ENCODE measurements at regions not wholly inside any gene's neighbourhood (a gene's known extent, or its start where the extent isn't known, plus 50 kb on each side); places are given as distances from the start of the nearest gene placed in this dataset.

DNA sequence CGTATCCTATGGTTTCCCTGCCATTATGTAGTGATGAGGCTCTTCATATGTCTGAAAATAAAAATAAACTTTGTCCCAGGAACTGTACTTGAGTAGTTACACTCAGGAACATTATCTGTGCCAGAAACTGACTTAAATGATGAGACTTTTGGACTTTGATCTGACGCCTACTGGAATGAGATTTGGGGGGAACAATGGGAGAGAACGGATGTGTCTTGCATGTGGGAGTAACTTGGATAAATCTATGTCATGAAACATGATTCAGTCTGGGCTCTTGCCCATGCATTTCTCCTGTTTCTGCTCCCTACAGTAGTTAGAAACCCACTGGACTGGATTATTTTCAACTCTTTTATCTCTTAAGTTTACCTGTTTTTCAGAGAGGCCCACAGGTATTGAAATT lies 2351.4 kb downstream of the PCDH7 start:
- no peak overlapping the region for H3K4me3 ChIP-seq (ENCODE audit: low read length)
- DNase-seq (ENCODE audit: low read depth), result peak; percentile 44
- TF ChIP-seq, protein P1, sequence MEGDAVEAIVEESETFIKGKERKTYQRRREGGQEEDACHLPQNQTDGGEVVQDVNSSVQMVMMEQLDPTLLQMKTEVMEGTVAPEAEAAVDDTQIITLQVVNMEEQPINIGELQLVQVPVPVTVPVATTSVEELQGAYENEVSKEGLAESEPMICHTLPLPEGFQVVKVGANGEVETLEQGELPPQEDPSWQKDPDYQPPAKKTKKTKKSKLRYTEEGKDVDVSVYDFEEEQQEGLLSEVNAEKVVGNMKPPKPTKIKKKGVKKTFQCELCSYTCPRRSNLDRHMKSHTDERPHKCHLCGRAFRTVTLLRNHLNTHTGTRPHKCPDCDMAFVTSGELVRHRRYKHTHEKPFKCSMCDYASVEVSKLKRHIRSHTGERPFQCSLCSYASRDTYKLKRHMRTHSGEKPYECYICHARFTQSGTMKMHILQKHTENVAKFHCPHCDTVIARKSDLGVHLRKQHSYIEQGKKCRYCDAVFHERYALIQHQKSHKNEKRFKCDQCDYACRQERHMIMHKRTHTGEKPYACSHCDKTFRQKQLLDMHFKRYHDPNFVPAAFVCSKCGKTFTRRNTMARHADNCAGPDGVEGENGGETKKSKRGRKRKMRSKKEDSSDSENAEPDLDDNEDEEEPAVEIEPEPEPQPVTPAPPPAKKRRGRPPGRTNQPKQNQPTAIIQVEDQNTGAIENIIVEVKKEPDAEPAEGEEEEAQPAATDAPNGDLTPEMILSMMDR (conservative IDR thresholded peaks at IDR 0.05; ENCODE audit: low read length), result no peak

DNA sequence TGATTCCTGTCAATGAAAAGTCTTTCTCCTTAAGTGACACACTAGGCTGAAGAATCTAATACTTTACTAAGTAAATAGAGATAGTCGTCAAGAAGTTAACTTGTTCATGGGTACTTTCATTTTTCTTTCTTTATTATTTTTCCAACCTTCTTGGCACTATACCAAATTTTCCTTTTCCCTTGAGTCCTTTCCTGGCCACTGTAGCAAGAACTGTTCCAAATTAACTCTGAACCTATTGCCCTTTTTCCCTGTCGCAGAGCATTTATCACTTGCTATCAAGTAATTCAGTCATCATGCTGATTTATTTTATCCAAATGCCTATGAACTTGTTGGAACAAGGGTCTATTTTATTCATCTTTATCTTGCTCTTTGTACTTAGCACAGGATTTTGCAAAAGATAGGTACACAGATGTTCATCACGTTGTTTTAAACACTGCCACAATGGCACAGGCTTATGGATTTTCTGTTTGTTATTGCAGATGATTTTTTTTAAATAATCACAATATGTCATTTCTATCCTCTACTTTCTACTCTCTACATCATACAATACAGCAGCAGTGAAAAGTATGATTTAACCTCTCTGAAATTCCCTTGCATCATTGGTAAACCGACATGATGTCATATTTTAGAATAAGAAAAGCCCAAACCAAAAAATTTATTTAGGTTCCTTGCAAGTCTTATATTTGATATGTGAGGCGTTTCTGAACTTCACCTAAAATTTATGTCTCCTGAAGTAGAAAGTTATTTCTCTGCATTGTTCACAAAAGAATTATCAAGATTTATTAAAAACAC lies 2352.3 kb downstream of the PCDH7 start:
- H3K4me3 ChIP-seq (ENCODE audit: low read length), result no peak overlapping the region
- TF ChIP-seq, protein P1 (conservative IDR thresholded peaks at IDR 0.05; ENCODE audit: low read length), result no peak
- DNase-seq (ENCODE audit: low read depth), result no peak

DNA sequence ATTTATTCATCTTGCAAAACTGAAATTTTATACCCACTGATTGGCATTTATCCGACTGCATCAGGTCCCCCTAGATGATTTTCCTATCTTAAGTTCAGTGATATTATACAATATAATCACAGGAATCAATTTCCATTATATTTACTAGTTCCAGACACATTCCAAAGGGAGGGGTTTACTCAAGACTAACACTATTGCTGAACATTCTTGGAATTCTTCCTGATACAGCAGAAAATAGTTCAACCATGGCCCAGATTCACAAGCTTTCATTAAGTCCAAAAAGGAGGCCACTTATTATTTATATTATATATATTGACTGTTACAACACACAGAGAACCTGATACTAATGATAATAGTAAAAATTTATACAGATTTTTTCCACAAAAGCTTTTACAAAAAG lies 2353.6 kb downstream of the PCDH7 start:
- TF ChIP-seq, protein P1 (conservative IDR thresholded peaks at IDR 0.05; ENCODE audit: low read length), result no peak
- peak; percentile 73 for DNase-seq (ENCODE audit: low read depth)
- no peak overlapping the region for H3K4me3 ChIP-seq (ENCODE audit: low read length)

DNA sequence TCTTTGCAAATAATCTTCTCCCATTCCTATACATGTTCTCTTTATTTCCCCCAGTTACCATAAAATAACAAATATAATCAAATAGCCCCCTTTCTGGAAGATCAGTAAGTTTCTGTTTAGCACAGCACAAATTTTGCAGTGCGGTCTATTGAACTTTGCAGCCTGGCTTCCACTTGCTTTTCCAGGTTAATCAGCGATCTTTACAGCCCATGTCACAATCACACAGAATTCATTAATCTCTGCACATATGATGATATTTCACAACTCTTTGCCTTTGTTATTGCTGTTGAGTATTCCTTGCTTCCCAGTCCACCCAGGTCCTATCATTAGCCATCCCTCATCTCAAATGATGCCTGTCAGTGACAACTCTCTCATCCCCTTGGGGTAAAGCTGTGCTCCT lies 2358.0 kb downstream of the PCDH7 start:
- no peak for DNase-seq (ENCODE audit: low read depth)
- TF ChIP-seq, protein P1 (conservative IDR thresholded peaks at IDR 0.05; ENCODE audit: low read length), result no peak
- H3K4me3 ChIP-seq (ENCODE audit: low read length), result no peak overlapping the region

GRCh38 chr4:33080275-33080674 lies 2360.1 kb downstream of the PCDH7 start:
- TF ChIP-seq, protein P1 (conservative IDR thresholded peaks at IDR 0.05; ENCODE audit: low read length), result no peak
- peak; percentile 66 for DNase-seq (ENCODE audit: low read depth)
- H3K4me3 ChIP-seq (ENCODE audit: low read length), result no peak overlapping the region

GRCh38 chr4:33085709-33086108 lies 2365.5 kb downstream of the PCDH7 start:
- no peak for DNase-seq (ENCODE audit: low read depth)
- TF ChIP-seq, protein P1 (conservative IDR thresholded peaks at IDR 0.05; ENCODE audit: low read length), result no peak

DNA sequence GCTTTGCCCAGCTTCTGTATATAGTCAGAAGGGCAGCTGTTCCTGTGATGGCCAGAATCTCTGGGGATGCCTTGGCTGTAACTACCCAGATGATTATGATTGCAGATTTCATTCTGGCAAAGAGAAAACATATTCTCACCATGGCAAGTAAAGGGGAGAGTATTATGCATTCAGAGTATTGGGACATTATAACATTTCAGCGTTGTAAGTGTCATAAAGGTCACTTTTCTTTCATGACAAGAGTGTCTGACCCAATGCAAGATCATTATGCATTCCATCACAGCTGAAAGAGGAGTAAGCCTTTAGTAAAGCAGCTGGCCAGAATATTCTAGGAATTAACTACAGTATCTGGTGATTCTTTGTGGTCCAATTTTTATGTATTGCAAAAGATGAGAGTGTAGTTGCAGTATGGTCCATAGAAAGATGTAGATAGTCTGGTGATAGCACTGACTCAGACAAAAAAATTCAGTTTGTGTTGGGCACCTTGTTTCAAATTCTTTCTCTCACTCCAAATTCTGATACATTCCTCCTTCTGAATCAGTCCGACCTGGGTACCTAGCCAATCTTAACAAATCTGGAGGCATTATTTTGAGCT lies 2366.3 kb downstream of the PCDH7 start:
- DNase-seq (ENCODE audit: low read depth), result peak; percentile 84
- no peak overlapping the region for H3K4me3 ChIP-seq (ENCODE audit: low read length)
- TF ChIP-seq, protein P1 (conservative IDR thresholded peaks at IDR 0.05; ENCODE audit: low read length), result no peak

More at GRCh38 chr4:33085709-33086108, 2365.5 kb downstream of the PCDH7 start:
- no peak overlapping the region for H3K4me3 ChIP-seq (ENCODE audit: low read length)
